Heart right ventricle (tissue), 16 donors: ENCODE measurements at regions not wholly inside any gene's neighbourhood (a gene's known extent, or its start where the extent isn't known, plus 50 kb on each side); places are given as distances from the start of the nearest gene placed in this dataset.

Source experiments
- ATAC-seq, 8 donors: fragments of 200-7000 bp; cut with Tn5 transposase; one replicate each; pipeline ENCODE4 v1.9.1; 2020; ENCODE audit warnings: mild to moderate bottlenecking in 8 of 8, moderate library complexity in 8 of 8, moderate number of reproducible peaks in 1 of 8
- DNase-seq, 2 donors: peaks; one replicate each; pipeline ENCODE4 v3.0.0-alpha.2; 2020
- H3K27ac ChIP-seq, 10 donors: fragments of 200-600 bp; sonication (generic) in 2 of 10; one replicate each; pipeline versions ENCODE4 v1.5.0 to v1.8.0; 2020 to 2022; ENCODE audit warnings: mild to moderate bottlenecking in 3 of 10
- H3K27me3 ChIP-seq, 7 donors: fragments of 200-600 bp; one replicate each; pipeline ENCODE4 v1.8.0; 2021 to 2022; ENCODE audit warnings: mild to moderate bottlenecking in 2 of 7
- H3K36me3 ChIP-seq, 9 donors: fragments of 200-600 bp; sonication (generic) in 1 of 9; one replicate each; pipeline versions ENCODE4 v1.5.0 to v1.8.0; 2020 to 2022; ENCODE audit warnings: mild to moderate bottlenecking in 2 of 9
- H3K4me1 ChIP-seq, 9 donors: fragments of 200-600 bp; sonication (generic) in 1 of 9; one replicate each; pipeline versions ENCODE4 v1.5.0 to v1.8.0; 2020 to 2022; ENCODE audit warnings: mild to moderate bottlenecking in 4 of 9
- H3K4me3 ChIP-seq, 10 donors: fragments of 200-600 bp; sonication (generic) in 2 of 10; one replicate each; pipeline versions ENCODE4 v1.5.0 to v1.8.0; 2020 to 2022; ENCODE audit warnings: mild to moderate bottlenecking in 7 of 10, moderate library complexity in 2 of 10
- H3K9me3 ChIP-seq, 11 donors: fragments of 200-600 bp in 10 of 11; sonication (generic) in 2 of 11; one replicate each; pipeline versions ENCODE4 v1.5.0 to v1.8.0; 2013 to 2022; ENCODE audit warnings: mild to moderate bottlenecking in 2 of 11, control low read depth in 1 of 11, moderate library complexity in 1 of 11
- WGBS, 2 donors: extraction: QIAGEN DNeasy Blood & Tissue Kit; methylation state at CpG; one replicate each; pipeline ENCODE4 v1.1.7; 2013; ENCODE audit warnings: inconsistent platforms in 1 of 2; 5-methylcytosine and 5-hydroxymethylcytosine counted together
- intact Hi-C, 10 donors: fragments of 100-400 bp; cut with DNase I; formaldehyde crosslinking; loops; one replicate each; pipeline versions ENCODE4 v1.11.1 to v1.14.2; 2022
- TF ChIP-seq, protein P1 (sequence below), 9 donors: fragments of 200-600 bp; sonication (generic) in 2 of 9; IDR thresholded peaks; one replicate each; pipeline versions ENCODE4 v1.5.0 to v1.8.0; 2021 to 2022; ENCODE audit warnings: antibody characterized with exemption in 9 of 9, mild to moderate bottlenecking in 5 of 9, moderate library complexity in 1 of 9
- donor health status: Arrhythmogenic right ventricular cardiomyopathy.
- donor health status: ischemic (EF 13 %, LVEDD 7.1; RV severe dilation, severe dysfunction).
- donor health status: healthy with polysubstance abuse.
- donor health status: DM: no; HTN: yes; CAD: no.
- donor health status: DM: no; HTN: no; CAD: no.
- donor health status: ischemic (EF 25% LVEDD 6.9; RV normal size, moderate dysfunction).
- donor health status: ischemic (EF 25% LVEDD 5.7; RV mildly dilated, moderate dysfunction).
- donor health status: healthy.
- donor health status: DM: yes; HTN: yes; CAD: no.
- donor health status: Ischemic cardiomyopathy.
- donor health status: ischemic (EF 35%, LVEDD 5.7; RV mildly dilated, moderate dysfunction).
- donor health status: nonischemic (EF 11% LVEDD 7.7; RV severe dilation, severe dysfunction).
- donor health status: DM: yes; HTN: yes; CAD: no.
- donor health status: PGD.
- donor health status: ischemic (EF 29% LVEDD 5.4; RV normal size, mild dysfunction).
- donor health status: nonischemic (EF 23%, LVEDD 6.1; RV moderate dilation, normal function).

DNA sequence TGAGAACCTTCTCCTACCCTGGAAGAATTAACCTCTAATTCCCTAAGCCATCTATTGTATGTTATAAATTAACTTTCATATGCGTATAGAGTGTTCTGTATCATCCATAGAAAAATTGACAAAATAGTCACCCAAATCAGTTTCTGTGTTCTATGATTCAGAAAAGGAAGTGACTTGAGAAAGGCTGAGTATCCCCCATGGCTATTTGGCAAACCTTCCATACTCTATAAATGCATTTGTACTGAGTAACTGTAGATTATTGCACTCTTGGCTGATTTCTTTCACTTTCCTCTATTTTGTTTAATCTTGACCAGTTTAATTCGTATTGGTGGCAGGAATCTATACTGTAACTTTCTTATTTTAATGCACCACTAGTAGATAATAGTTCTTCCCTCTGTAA, 182.2 kb downstream of the HTR7 start:
- Histone ChIP-seq H3K4me3 (no peak overlapping the region), H3K4me1 (no peaks in the 10 kb centered on the region), H3K27ac (no peak overlapping the region), H3K36me3 (no peaks in the 10 kb centered on the region), H3K27me3 (peaks cover 0 to 4% (median 0%) of the 10 kb centered on the region in 7 donors), H3K9me3 (no peaks in the 10 kb centered on the region)
- WGBS, 2 donors = 70 to 76% methylated on average over 2 of the region's 2 CpGs
- intact Hi-C loops = no loop called here
- no peak for ATAC-seq
- DNase-seq = no peak
- TF ChIP-seq, protein P1, sequence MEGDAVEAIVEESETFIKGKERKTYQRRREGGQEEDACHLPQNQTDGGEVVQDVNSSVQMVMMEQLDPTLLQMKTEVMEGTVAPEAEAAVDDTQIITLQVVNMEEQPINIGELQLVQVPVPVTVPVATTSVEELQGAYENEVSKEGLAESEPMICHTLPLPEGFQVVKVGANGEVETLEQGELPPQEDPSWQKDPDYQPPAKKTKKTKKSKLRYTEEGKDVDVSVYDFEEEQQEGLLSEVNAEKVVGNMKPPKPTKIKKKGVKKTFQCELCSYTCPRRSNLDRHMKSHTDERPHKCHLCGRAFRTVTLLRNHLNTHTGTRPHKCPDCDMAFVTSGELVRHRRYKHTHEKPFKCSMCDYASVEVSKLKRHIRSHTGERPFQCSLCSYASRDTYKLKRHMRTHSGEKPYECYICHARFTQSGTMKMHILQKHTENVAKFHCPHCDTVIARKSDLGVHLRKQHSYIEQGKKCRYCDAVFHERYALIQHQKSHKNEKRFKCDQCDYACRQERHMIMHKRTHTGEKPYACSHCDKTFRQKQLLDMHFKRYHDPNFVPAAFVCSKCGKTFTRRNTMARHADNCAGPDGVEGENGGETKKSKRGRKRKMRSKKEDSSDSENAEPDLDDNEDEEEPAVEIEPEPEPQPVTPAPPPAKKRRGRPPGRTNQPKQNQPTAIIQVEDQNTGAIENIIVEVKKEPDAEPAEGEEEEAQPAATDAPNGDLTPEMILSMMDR (IDR thresholded peaks at IDR 0.05) = no peak
